GM18511 (cell line): ENCODE measurements at regions not wholly inside any gene's neighbourhood (a gene's known extent, or its start where the extent isn't known, plus 50 kb on each side); places are given as distances from the start of the nearest gene placed in this dataset.
A peak's percentile ranks its signal among the peaks of the same experiment; 100 is the strongest.

Experiments used
- ATAC-seq: cut with Tn5 transposase; IDR thresholded peaks from one replicate; pipeline ENCODE4 v1.9.1; 2021; ENCODE audit warnings: mild to moderate bottlenecking, moderate library complexity; ENCODE audit not compliant: unreplicated experiment

DNA sequence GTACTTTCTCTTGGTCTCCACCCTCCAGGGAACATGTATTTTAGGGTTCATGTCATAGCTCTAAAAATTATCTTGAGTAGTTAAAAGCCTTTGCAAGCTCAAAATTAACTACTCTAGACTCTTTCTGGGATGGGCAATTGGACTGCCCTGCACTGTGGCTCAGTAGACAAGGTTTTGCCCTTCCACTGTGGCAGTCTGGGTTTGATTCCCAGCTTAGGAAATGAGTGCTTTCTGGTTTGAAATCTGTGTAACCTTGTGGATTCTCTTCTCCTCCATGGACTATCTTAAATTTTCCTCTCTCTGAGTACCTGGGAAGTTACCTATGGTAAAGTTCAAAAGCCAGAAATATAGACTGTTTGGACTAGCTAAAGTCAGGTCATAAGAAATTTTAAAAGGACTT lies 94.6 kb upstream of the UST start:
- ATAC-seq = no peak

DNA sequence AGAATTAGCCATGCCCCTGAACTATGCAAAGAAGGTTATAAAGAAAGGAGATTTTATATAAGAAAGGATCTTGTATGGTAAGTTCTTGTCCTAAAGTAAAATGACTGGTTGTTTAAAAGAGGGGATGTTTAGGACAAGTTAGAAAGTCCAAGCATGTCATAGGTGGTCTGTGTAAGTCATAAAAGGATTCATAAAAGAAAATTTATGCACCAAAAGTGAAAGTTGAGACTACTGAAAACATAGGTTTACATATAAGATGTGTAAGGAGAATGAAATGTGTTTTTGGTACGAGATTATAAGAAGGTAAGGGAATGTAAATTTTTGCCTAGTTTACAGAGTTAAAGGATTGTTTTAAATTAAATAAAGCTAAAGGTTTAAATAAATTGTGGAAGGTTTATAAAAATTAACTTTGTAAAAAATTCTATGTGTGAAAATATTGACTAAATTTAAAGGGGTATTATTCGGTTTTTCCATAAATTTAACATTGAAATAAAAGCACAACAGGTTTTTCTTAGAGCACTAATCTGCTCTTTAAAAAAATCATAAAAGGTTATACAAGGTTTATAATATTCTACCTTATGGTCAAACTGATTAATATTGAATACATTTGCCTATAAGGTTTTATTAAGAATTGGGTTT lies 93.6 kb upstream of the UST start:
- ATAC-seq = no peak

DNA sequence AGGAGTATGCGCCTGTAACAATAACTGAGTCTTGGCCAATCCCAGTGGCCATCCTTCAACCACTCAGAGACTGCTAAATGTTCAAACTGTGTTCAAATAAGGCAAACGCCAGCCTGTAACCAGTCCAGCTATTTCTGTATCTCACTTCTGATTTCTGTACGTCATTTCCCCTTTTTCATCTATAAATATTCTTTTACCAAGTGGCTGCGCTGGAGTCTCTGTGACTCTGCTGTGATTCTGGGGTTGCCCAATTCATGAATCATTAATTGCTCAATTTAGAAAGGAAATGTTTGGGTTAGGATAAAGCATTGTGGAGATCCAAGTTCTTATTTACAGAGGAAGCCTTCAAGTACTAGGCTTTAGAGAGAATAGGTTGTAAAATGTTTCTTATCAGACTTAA lies 89.8 kb upstream of the UST start:
- no peak for ATAC-seq

DNA sequence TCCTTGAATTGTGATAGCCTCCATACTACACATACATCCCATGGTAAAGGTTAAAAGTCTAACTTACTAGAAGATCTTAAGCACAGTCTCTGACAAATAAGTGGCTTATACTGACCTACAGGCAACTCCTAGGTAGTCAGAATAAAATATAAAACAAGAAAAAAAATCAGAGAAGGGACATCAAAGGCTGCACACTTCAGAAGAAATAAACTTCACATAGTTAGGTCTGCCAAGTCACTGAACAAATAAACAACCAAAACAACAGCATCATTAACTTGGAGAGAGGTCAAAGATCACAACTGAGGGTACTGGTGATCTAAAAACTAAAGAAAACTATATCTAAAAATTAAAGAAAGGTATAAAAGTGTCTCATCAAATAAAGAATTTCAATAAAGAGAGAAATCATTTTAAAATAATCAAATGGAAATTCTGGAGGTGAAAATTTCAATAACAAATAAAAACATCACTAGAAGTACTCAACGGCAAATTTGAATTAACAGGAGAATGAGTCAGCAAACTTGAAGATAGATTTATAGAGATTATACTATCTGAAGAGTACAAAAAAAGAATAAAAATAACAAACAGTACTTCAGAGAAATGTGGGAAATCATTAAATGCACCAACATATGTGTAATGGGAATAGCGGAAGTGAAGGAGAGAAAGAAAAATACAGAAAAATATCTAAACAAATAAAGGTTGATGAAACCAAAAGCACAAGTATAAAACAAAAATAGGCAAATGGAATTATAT lies 88.0 kb upstream of the UST start:
- ATAC-seq = no peak

DNA sequence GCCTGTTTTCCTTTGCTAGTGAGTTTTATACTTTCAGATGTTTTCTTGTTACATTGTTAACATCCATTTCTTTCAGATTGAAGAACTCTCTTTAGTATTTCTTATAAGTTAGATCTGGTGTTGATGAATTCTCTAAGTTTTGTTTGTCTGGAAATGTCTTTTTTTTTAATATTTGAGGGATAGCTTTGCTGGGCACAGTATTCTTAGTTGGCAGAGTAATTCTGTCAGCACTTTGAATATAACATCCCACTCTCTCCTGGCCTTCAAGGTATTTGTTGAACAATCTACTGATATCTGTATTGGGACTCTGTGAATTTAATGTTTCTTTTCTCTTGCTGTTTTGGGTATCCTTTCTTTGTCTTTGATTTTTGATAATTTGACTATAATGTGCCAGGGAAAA lies 79.4 kb upstream of the UST start:
- no peak for ATAC-seq

DNA sequence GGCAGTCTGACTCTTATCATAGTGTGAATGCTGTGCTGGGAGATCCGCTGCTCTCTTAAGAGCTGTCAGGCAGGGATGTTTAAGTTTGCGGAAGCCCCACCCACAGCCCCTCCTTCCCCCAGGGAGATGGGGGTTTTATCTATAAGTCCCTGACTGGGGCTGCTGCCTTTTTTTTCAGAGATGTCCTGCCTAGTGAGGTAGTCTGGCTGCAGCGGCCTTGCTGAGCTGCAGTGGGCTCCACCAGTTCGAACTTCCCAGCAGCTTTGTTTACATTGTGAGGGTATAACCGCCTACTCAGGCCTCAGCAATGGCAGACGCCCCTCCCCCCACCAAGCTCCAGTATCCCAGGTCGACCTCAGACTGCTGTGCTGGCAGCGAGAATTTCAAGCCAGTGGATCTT lies 75.7 kb upstream of the UST start:
- ATAC-seq = no peak

DNA sequence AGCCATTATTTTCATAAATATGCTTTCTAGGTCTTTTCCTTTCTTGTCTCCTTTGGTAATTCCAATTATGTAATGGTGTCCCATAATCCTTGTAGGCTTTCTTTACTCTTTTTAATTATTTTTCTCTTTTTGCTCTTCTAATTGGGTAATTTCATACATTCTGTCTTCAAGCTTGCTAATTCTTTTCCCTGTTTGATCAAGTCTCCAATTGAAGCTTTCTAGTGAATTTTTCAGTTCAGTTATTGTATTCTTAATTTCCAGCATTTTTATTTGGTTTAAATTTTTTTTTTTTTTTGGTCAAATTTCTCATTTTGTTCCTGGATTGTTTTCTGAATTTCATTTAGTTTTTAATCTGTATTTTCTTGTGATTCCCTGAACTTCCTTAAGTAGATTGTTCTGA lies 74.9 kb upstream of the UST start:
- no peak for ATAC-seq

DNA sequence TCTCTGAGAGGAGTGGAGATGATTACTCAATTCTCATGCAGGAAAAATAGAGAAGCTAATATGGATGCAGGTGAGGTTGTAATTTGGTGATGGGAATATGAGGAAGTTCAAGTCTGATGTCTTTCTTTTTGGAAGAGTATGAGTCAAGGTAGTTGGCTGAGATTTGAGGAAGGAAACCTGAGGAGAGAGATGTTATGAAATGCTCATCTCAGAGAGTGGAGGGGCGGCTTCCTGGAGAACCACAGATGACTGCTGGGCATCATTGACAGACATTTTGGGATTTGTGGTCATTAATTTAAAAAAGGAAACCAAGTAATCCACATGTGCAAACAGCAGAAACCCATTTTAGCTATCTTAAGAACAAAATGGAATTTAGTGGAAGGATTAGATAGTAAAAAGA lies 72.5 kb upstream of the UST start:
- no peak for ATAC-seq

DNA sequence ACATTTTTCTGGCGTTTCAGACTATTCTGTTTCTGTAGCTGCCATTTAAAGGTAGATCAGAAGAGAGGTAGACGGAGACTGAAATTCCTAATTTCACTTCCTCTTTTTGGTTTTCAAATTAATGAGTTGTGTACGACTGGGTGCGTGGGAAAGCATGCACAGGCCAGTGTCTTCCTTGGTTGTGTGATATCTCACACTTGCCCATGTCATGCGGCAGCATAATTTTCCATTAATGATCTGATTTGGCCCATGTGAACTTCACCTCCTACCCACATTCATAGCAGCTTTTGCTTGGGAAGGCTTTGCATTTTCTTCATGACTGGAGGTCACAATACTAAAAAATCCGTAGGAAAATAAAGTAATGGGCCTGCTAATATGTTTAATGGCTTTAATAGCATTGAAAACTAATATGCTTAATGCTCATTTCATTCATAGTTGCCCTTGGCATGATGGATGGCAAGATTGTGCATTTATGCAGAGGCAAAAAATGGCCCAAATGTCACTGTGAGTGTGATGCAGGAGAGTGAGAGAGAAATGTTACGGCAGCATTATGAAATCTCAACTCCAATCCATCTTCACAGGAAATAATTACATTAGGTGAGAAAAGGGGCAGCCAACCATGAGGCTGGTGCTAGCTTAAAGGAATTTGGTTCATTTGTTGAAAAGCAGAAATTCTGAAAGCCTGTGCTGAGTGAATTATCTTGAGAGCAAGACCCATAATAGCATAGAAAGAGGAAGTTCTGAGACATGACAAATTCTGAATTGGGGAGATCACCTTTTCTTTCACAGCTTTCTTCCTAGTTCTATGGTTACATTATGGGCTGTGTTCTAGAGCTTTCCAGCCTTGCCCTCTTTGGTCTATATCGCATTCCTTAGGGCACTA lies 69.0 kb upstream of the UST start:
- ATAC-seq = peak; percentile 89

DNA sequence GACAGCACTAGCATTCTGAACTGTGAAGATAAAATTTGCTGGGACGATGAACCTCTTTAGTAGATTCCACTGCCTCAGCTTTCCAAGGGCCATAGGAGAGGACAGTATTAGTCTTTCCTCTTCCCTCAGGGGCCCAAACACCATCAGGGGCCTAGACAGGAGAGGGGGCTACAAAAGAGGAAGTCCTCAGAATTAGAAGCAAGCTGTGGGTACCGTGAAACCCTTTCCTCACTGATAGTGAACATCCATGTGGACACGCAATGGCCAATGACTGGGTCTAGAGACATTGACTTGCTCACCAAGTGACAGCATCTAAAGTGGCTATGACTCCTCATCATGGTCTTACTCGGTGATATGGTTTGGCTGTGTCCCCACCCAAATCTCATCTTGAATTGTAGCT lies 68.1 kb upstream of the UST start:
- ATAC-seq = no peak

DNA sequence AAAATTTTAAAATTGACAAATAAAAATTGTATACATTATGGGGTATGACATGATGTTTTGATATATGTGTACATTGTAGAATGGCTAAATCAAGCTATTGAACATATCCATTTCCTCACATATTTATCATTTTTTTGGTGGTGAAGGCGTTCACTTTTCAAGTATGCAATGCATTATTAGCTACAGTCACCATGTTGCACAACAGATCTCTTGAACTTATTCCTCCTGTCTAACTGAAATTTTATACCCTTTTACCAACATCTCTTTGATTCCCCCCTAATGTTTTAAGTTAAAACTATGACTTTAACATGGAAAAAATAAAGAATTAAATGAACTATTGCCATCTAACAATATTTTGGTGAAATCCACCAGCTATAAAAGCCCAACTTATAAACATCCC lies 65.2 kb upstream of the UST start:
- no peak for ATAC-seq

DNA sequence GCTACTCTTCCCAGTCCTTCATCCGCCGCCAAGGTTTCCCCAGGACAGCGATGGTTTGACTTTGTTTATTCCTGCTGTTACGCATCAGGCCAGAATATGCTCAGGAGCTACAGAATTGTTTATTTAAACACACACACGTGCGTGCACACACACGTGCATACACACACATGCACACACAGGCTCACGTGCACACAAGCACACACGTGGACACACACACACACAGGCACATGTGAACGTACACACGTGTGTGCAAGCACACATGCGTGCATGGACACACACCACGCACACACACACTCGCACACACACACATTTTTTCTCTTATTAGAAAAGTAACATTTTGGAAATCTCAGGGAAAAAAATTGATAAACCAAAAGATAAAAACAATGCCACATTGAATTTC lies 64.6 kb upstream of the UST start:
- no peak for ATAC-seq

DNA sequence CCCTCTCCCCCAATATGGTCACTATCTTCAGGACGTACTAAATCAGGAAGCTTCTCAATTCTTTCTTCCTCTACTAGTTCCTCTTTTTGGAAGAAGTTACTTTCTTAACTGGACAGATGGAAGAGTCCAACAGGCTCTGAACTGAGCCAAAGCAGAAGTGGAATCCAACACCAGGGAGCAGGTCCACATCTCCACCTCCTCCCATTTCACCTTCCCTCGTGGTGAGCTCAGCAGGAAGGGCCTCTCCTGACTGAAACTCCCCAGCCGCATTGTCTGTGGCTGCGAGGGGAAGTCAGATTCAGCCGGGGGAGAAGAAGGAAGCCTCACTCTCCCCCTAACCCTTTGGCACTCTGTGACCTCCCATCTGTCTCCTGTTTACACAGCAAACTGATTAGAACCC lies 63.8 kb upstream of the UST start:
- ATAC-seq = no peak

DNA sequence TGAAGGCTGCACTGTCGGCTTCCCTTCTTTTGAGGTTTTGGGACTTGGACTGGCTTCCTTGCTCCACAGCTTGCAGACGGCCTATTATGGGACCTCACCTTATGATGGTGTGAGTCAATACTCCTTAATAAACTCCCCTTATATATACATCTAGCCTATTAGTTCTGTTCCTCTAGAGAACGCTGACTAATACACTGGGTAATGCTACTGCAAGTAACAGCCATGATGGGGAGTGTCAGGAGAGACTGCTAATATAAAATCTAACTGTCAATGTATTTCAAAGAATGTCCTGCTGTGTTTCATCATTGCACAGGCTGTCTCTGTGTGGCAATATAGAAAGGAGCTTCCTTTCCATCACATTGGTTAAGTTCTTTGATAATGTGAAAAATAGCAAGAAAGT lies 57.7 kb upstream of the UST start:
- no peak for ATAC-seq

DNA sequence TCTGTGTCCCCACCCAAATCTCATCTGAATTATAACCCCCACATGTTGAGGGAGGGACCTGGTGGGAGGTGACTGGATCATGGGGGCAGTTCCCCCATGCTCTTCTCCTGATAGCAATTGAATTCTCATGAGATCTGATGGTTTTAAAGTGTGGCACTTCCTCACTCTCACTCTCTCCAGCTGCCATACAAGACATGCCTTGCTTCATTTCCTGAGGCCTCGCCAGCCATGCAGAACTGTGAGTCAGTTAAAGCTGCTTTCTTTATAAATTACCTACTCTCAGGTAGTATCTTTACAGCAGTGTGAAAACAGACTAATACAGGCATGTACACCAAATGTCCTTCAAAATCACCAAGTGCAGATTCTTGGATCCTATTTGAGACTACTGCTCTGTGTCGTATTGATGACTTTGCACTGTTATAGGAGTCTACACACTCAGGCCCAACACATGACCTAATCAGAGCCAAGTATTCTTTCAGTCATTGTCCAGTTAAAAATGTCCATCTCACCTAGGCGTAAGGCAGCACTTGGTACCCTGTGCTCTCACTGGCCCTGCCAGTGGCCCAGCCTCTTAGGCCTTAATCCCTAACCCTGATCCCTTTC lies 52.8 kb upstream of the UST start:
- ATAC-seq = peak; percentile 91
